HEK293T (cell line): ENCODE measurements at regions not wholly inside any gene's neighbourhood (a gene's known extent, or its start where the extent isn't known, plus 50 kb on each side); places are given as distances from the start of the nearest gene placed in this dataset.

ENCODE experiments used
- FOXA1 ChIP-seq: fragments of 450-650 bp; IDR thresholded peaks from 2 replicates; pipeline ENCODE4 v1.6.1; 2016; ENCODE audit warnings: mild to moderate bottlenecking
- FOXK2 ChIP-seq: fragments of 450-650 bp; IDR thresholded peaks from 2 replicates; pipeline ENCODE4 v1.6.1; 2016; ENCODE audit warnings: mild to moderate bottlenecking
- FOXM1 ChIP-seq: fragments of 450-650 bp; IDR thresholded peaks from 2 replicates; pipeline ENCODE4 v1.6.1; 2017; ENCODE audit warnings: mild to moderate bottlenecking, borderline replicate concordance
- SP1 ChIP-seq: fragments of 450-650 bp; IDR thresholded peaks from 2 replicates; pipeline ENCODE4 v1.6.1; 2017
- SUZ12 ChIP-seq: fragments of 450-650 bp; IDR thresholded peaks from 2 replicates; pipeline ENCODE4 v1.6.1; 2016; ENCODE audit warnings: mild to moderate bottlenecking
- TARDBP ChIP-seq: fragments of 450-650 bp; IDR thresholded peaks from 2 replicates; pipeline ENCODE4 v1.6.1; 2016
- ZNF384 ChIP-seq: fragments of 450-650 bp; IDR thresholded peaks from 2 replicates; pipeline ENCODE4 v1.6.1; 2016

- TF ChIP-seq TARDBP (no peak), SP1 (no peak), FOXM1 (no peak), SUZ12 (no peak), ZNF384 (no peak), FOXK2 (no peak), FOXA1 (no peak)
Measured at GRCh38 chr12:33605757-33606156, 166.1 kb upstream of the SYT10 start.
